GM21786 (cell line): ENCODE measurements at regions not wholly inside any gene's neighbourhood (a gene's known extent, or its start where the extent isn't known, plus 50 kb on each side); places are given as distances from the start of the nearest gene placed in this dataset.
"Not testable (repeated sequence)": the region's sequence is repeated elsewhere in the genome, so short reads cannot be mapped to it uniquely, and the experiment has no call there.

ENCODE experiments used
- ATAC-seq: cut with Tn5 transposase; IDR thresholded peaks from one replicate; pipeline ENCODE4 v1.9.1; 2021; ENCODE audit not compliant: unreplicated experiment

GRCh38 chr5:56311306-56311905 is 78.3 kb upstream of the ANKRD55 start:
- no peak for ATAC-seq

GRCh38 chr5:56310711-56311204 is 77.6 kb upstream of the ANKRD55 start:
- ATAC-seq: no peak

GRCh38 chr5:56309262-56309826 is 76.2 kb upstream of the ANKRD55 start:
- no peak for ATAC-seq

- ATAC-seq: no peak
Observed at GRCh38 chr5:56307714-56308333, 74.7 kb upstream of the ANKRD55 start.

- ATAC-seq: no peak
Observed at GRCh38 chr5:56306433-56307150, 73.5 kb upstream of the ANKRD55 start.

- no peak for ATAC-seq
Observed at GRCh38 chr5:56305001-56305950, 72.1 kb upstream of the ANKRD55 start.

- ATAC-seq: no peak
Observed at GRCh38 chr5:56303511-56303910, 70.4 kb upstream of the ANKRD55 start.

- ATAC-seq: no peak
Observed at GRCh38 chr5:56302027-56302426, 68.9 kb upstream of the ANKRD55 start.

- no peak for ATAC-seq
Observed at GRCh38 chr5:56301069-56301468, 67.9 kb upstream of the ANKRD55 start.

GRCh38 chr5:56299212-56299611 is 66.1 kb upstream of the ANKRD55 start:
- ATAC-seq: no peak

GRCh38 chr5:56298336-56299090 is 65.4 kb upstream of the ANKRD55 start:
- ATAC-seq: no peak

GRCh38 chr5:56297851-56298250 is 64.7 kb upstream of the ANKRD55 start:
- ATAC-seq: no peak

GRCh38 chr5:56295311-56295710 is 62.2 kb upstream of the ANKRD55 start:
- not testable (repeated sequence) for ATAC-seq

GRCh38 chr5:56294354-56294753 is 61.2 kb upstream of the ANKRD55 start:
- no peak for ATAC-seq

- not testable (repeated sequence) for ATAC-seq
Observed at GRCh38 chr5:56292874-56293273, 59.7 kb upstream of the ANKRD55 start.

GRCh38 chr5:56291661-56292374 is 58.7 kb upstream of the ANKRD55 start:
- ATAC-seq: no peak

- ATAC-seq: no peak
Observed at GRCh38 chr5:56291079-56291643, 58.0 kb upstream of the ANKRD55 start.

- no peak for ATAC-seq
Observed at GRCh38 chr5:56290378-56291078, 57.4 kb upstream of the ANKRD55 start.
